ENCODE measurements at regions not wholly inside any gene's neighbourhood (a gene's known extent, or its start where the extent isn't known, plus 50 kb on each side); places are given as distances from the start of the nearest gene placed in this dataset.

DNA sequence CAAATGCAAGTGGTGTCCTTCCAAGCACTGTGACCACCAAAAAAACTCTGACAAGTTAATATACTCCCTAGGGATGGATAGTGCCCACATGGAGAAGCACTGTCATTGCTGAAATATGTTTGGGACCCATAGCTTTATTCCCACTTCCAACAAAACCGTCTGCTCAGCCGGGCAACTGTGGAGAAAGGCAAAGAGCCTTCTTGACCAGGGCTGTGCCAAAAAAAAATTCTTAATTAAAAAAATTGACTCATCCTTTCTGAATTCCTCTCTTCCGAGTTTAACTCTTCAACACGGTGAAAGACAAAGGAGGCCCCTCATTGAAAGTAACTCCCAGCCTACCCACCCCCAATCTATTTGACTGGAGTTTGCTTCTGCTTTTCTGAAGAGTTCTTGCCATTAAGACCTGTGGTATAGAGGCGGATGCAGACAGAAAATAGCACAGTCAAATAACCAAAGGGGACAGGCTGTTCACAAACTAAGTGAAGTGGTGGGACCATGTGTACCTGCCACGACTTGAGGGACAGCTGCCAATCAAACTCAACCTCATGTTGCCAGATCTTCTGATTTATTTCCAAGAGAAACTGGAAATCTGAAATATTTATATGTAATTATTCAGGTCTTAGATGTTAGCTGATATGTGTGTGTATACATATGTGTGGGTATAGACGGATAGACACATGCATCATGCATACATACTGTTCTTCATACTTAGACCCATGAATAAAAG is 135.4 kb upstream of the PFN2 start:
- H3K4me1 ChIP-seq (ENCODE audit: control insufficient read depth, extremely low read depth, insufficient read depth, low read length) = peaks cover 17% of the 10 kb centered on the region
- peak overlapping the region; percentile 46 for H3K27ac ChIP-seq (ENCODE audit: insufficient read depth, low read length)
- no peaks in the 10 kb centered on the region for H3K36me3 ChIP-seq (ENCODE audit: control insufficient read depth, insufficient read depth, low read length)
- no peak for DNase-seq (ENCODE audit: low read depth in 2 of 2)
- no peak overlapping the region for H2AFZ ChIP-seq (ENCODE audit: low read length)
- no peaks in the 10 kb centered on the region for H3K27me3 ChIP-seq (ENCODE audit: control insufficient read depth, insufficient read depth, low read length)
- H3K4me3 ChIP-seq (replicated peaks in 1 of 4; ENCODE audit: control extremely low read depth in 1 of 4, insufficient read depth in 1 of 4, low read depth in 3 of 4, low read length in 4 of 4) = no peak overlapping the region
- H3K9me3 ChIP-seq (ENCODE audit: control insufficient read depth, insufficient read depth, low read depth, low read length) = no peaks in the 10 kb centered on the region
- H3K9ac ChIP-seq (ENCODE audit: insufficient read depth, low read length) = no peak overlapping the region
- no peaks in the 10 kb centered on the region for H3K79me2 ChIP-seq (ENCODE audit: control insufficient read depth, insufficient read depth, low read length)
- peak overlapping the region; percentile 64 for H3K4me2 ChIP-seq (ENCODE audit: extremely low read depth, insufficient read depth, low read length)
- H4K20me1 ChIP-seq (ENCODE audit: control insufficient read depth, extremely low read depth, insufficient read depth, low read length) = no peaks in the 10 kb centered on the region
- no peak for TF ChIP-seq EZH2 (IDR thresholded peaks at IDR 0.05; ENCODE audit: low read length, missing control alignments)

- H3K4me2 ChIP-seq (ENCODE audit: extremely low read depth, insufficient read depth, low read length) = no peak overlapping the region
- no peaks in the 10 kb centered on the region for H3K79me2 ChIP-seq (ENCODE audit: control insufficient read depth, insufficient read depth, low read length)
- no peaks in the 10 kb centered on the region for H3K36me3 ChIP-seq (ENCODE audit: control insufficient read depth, insufficient read depth, low read length)
- no peaks in the 10 kb centered on the region for H4K20me1 ChIP-seq (ENCODE audit: control insufficient read depth, extremely low read depth, insufficient read depth, low read length)
- no peak overlapping the region for H3K4me3 ChIP-seq (replicated peaks in 1 of 4; ENCODE audit: control extremely low read depth in 1 of 4, insufficient read depth in 1 of 4, low read depth in 3 of 4, low read length in 4 of 4)
- H3K27ac ChIP-seq (ENCODE audit: insufficient read depth, low read length) = no peak overlapping the region
- peaks cover 17% of the 10 kb centered on the region for H3K4me1 ChIP-seq (ENCODE audit: control insufficient read depth, extremely low read depth, insufficient read depth, low read length)
- no peaks in the 10 kb centered on the region for H3K9me3 ChIP-seq (ENCODE audit: control insufficient read depth, insufficient read depth, low read depth, low read length)
- no peak overlapping the region for H3K9ac ChIP-seq (ENCODE audit: insufficient read depth, low read length)
- no peak for TF ChIP-seq CTCF (conservative IDR thresholded peaks at IDR 0.05 in 1 of 2, IDR thresholded peaks at IDR 0.05 in 1 of 2; ENCODE audit: low read depth in 1 of 2, low read length in 2 of 2)
- no peak for TF ChIP-seq EZH2 (IDR thresholded peaks at IDR 0.05; ENCODE audit: low read length, missing control alignments)
- no peak overlapping the region for H2AFZ ChIP-seq (ENCODE audit: low read length)
- DNase-seq (ENCODE audit: low read depth in 2 of 2) = no peak
- H3K27me3 ChIP-seq (ENCODE audit: control insufficient read depth, insufficient read depth, low read length) = no peaks in the 10 kb centered on the region
Observed at GRCh38 chr3:150105025-150105424, 134.3 kb upstream of the PFN2 start.

DNA sequence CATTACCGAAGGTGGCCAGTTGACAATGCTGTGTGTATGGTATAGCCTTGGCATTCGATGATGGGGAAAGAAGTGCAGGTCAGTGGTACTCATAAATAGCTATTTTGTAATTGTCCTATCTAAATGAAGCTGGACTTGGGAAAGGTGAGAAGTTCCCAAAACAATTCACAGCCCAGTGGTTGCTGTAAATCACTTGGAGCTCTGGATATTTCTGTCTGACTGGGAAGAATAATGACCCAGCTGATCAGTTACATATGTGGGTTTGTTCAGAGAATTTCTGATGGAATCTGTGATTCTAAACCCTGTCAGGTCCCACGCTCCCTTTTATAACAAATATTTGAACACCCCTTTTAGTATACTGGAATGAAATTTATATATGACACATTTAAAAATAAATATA is 133.9 kb upstream of the PFN2 start:
- Histone ChIP-seq H3K9me3 (ENCODE audit: control insufficient read depth, insufficient read depth, low read depth, low read length) (no peaks in the 10 kb centered on the region), H3K4me2 (ENCODE audit: extremely low read depth, insufficient read depth, low read length) (no peak overlapping the region), H3K4me1 (ENCODE audit: control insufficient read depth, extremely low read depth, insufficient read depth, low read length) (peaks cover 17% of the 10 kb centered on the region), H3K79me2 (ENCODE audit: control insufficient read depth, insufficient read depth, low read length) (no peaks in the 10 kb centered on the region), H3K27ac (ENCODE audit: insufficient read depth, low read length) (no peak overlapping the region), H3K36me3 (ENCODE audit: control insufficient read depth, insufficient read depth, low read length) (no peaks in the 10 kb centered on the region), H3K27me3 (ENCODE audit: control insufficient read depth, insufficient read depth, low read length) (no peaks in the 10 kb centered on the region), H3K4me3 (replicated peaks in 1 of 4; ENCODE audit: control extremely low read depth in 1 of 4, insufficient read depth in 1 of 4, low read depth in 3 of 4, low read length in 4 of 4) (no peak overlapping the region), H3K9ac (ENCODE audit: insufficient read depth, low read length) (no peak overlapping the region), H4K20me1 (ENCODE audit: control insufficient read depth, extremely low read depth, insufficient read depth, low read length) (no peaks in the 10 kb centered on the region), H2AFZ (ENCODE audit: low read length) (no peak overlapping the region)
- TF ChIP-seq CTCF (conservative IDR thresholded peaks at IDR 0.05 in 1 of 2, IDR thresholded peaks at IDR 0.05 in 1 of 2; ENCODE audit: low read depth in 1 of 2, low read length in 2 of 2) (no peak), EZH2 (IDR thresholded peaks at IDR 0.05; ENCODE audit: low read length, missing control alignments) (no peak)
- peak in 1 of 2 donors; percentile 39 for DNase-seq (ENCODE audit: low read depth in 2 of 2)

Data from fibroblast of lung (primary cell).